HL-60 (cell line): ENCODE measurements at regions not wholly inside any gene's neighbourhood (a gene's known extent, or its start where the extent isn't known, plus 50 kb on each side); places are given as distances from the start of the nearest gene placed in this dataset.

Source experiments
- CTCF ChIP-seq: IDR thresholded peaks from one replicate; pipeline ENCODE4 v1.5.1; 2011; ENCODE audit warnings: low read length, control low read depth, inconsistent platforms; ENCODE audit not compliant: insufficient read depth
- GABPA ChIP-seq: IDR thresholded peaks from 2 replicates; pipeline ENCODE4 v1.6.1; 2012; ENCODE audit warnings: low read depth
- POLR2AphosphoS5 ChIP-seq: IDR thresholded peaks from 2 replicates; pipeline ENCODE4 v1.6.1; 2012; ENCODE audit warnings: low read depth
- TF ChIP-seq, protein P1 (sequence below): IDR thresholded peaks from 2 replicates; pipeline ENCODE4 v1.6.1; 2012; ENCODE audit warnings: low read depth; ENCODE audit not compliant: insufficient replicate concordance

DNA sequence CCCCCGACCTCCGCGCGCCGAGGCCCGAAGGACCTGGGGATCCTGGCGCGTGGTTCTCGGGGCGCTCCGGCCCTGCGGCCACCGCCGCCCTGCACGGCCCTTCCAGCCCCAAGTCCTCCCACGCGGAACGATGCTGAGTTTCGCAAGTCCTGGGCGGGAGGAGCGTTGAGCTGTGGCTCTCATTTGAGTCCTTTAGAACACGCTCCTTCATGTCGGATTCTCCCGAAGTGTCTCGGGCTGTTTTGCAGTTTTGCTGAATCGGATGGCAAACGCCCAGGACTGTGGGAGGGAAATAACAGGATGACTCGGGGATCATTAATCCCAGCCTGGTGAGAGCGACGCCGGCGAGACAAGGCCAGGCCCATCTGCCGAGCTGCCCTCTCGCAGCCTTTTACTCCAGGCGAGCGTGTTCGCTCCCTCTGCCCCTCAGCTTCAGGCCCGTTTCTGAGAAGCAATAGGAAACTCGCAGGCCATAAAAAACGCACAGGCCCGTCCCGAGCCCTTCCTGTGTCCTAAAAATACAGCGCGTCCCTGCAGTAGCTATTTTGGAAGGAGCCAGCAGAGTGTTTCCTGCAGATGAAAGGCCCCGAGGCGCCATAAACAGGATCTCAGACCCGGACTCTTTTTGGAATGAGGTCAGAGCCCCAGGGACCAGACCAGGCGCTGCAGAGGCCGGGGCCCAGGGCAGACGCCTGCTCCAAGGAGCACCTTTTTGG lies 153.5 kb downstream of the DLL1 start:
- TF ChIP-seq CTCF, result no peak
- TF ChIP-seq, protein P1, sequence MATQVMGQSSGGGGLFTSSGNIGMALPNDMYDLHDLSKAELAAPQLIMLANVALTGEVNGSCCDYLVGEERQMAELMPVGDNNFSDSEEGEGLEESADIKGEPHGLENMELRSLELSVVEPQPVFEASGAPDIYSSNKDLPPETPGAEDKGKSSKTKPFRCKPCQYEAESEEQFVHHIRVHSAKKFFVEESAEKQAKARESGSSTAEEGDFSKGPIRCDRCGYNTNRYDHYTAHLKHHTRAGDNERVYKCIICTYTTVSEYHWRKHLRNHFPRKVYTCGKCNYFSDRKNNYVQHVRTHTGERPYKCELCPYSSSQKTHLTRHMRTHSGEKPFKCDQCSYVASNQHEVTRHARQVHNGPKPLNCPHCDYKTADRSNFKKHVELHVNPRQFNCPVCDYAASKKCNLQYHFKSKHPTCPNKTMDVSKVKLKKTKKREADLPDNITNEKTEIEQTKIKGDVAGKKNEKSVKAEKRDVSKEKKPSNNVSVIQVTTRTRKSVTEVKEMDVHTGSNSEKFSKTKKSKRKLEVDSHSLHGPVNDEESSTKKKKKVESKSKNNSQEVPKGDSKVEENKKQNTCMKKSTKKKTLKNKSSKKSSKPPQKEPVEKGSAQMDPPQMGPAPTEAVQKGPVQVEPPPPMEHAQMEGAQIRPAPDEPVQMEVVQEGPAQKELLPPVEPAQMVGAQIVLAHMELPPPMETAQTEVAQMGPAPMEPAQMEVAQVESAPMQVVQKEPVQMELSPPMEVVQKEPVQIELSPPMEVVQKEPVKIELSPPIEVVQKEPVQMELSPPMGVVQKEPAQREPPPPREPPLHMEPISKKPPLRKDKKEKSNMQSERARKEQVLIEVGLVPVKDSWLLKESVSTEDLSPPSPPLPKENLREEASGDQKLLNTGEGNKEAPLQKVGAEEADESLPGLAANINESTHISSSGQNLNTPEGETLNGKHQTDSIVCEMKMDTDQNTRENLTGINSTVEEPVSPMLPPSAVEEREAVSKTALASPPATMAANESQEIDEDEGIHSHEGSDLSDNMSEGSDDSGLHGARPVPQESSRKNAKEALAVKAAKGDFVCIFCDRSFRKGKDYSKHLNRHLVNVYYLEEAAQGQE, result no peak
- no peak for TF ChIP-seq GABPA
- no peak for TF ChIP-seq POLR2AphosphoS5
